Ascending aorta (tissue), 2 donors: ENCODE measurements at regions not wholly inside any gene's neighbourhood (a gene's known extent, or its start where the extent isn't known, plus 50 kb on each side); places are given as distances from the start of the nearest gene placed in this dataset.
"Not testable (repeated sequence)": the region's sequence is repeated elsewhere in the genome, so short reads cannot be mapped to it uniquely, and the experiment has no call there.

Experiments
- DNase-seq, 2 donors: peaks; one replicate each; pipeline ENCODE4 v3.0.0-alpha.2; 2019; ENCODE audit warnings: low spot score in 2 of 2
- H3K27ac ChIP-seq, 2 donors: fragments of 200-600 bp; sonication (generic); one replicate each; pipeline ENCODE4 v1.5.1; 2016 to 2017; ENCODE audit warnings: mild to moderate bottlenecking in 1 of 2
- H3K27me3 ChIP-seq: fragments of 200-600 bp; sonication (generic); one replicate; pipeline ENCODE4 v1.5.1; 2017
- H3K36me3 ChIP-seq, 2 donors: fragments of 200-600 bp; sonication (generic); one replicate each; pipeline ENCODE4 v1.5.1; 2016
- H3K4me1 ChIP-seq, 2 donors: fragments of 200-600 bp; sonication (generic); one replicate each; pipeline ENCODE4 v1.5.1; 2016 to 2017; ENCODE audit warnings: mild to moderate bottlenecking in 1 of 2
- H3K4me3 ChIP-seq, 2 donors: fragments of 200-600 bp; sonication (generic); one replicate each; pipeline ENCODE4 v1.5.1; 2016 to 2017; ENCODE audit warnings: mild to moderate bottlenecking in 1 of 2
- H3K9me3 ChIP-seq, 2 donors: fragments of 200-600 bp; sonication (generic); one replicate each; pipeline ENCODE4 v1.5.1; 2016
- intact Hi-C: fragments of 100-400 bp; cut with DNase I; formaldehyde crosslinking; loops from one replicate; pipeline ENCODE4 v1.15.1; 2023
- TF ChIP-seq, protein P1 (sequence below), 3 experiments: fragments of 200-600 bp in 2 of 3; fragments of 450-650 bp in 1 of 3; sonication (generic) in 2 of 3; IDR thresholded peaks; one replicate each; pipeline ENCODE4 v1.5.1; 2016 to 2019; ENCODE audit warnings: antibody characterized with exemption in 3 of 3, mild to moderate bottlenecking in 1 of 3, moderate library complexity in 1 of 3

DNA sequence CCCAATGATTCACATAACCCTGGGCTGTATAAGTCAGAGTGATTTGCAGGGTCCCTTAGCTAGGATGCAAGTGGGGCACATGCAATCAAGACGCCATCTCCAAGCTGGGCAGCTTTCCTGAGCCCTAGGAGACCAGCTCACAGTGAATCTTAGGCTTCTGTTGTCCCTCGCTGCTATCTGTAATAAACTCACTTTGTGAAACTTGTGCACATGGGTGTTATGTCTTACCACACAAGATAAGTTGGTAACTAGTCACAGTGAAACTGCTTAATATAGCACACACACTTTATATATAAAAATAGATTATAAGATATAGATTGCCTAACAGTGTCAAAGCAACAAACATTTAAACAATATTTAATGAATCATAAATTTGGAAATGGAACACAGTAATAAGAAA is 658.5 kb downstream of the SLCO4C1 start:
- Histone ChIP-seq H3K4me3 (no peak overlapping the region), H3K36me3 (no peaks in the 10 kb centered on the region), H3K27ac (no peak overlapping the region), H3K27me3 (no peaks in the 10 kb centered on the region), H3K4me1 (no peaks in the 10 kb centered on the region), H3K9me3 (no peaks in the 10 kb centered on the region)
- no peak for DNase-seq
- intact Hi-C loops: no loop called here
- TF ChIP-seq, protein P1, sequence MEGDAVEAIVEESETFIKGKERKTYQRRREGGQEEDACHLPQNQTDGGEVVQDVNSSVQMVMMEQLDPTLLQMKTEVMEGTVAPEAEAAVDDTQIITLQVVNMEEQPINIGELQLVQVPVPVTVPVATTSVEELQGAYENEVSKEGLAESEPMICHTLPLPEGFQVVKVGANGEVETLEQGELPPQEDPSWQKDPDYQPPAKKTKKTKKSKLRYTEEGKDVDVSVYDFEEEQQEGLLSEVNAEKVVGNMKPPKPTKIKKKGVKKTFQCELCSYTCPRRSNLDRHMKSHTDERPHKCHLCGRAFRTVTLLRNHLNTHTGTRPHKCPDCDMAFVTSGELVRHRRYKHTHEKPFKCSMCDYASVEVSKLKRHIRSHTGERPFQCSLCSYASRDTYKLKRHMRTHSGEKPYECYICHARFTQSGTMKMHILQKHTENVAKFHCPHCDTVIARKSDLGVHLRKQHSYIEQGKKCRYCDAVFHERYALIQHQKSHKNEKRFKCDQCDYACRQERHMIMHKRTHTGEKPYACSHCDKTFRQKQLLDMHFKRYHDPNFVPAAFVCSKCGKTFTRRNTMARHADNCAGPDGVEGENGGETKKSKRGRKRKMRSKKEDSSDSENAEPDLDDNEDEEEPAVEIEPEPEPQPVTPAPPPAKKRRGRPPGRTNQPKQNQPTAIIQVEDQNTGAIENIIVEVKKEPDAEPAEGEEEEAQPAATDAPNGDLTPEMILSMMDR (IDR thresholded peaks at IDR 0.05): no peak

DNA sequence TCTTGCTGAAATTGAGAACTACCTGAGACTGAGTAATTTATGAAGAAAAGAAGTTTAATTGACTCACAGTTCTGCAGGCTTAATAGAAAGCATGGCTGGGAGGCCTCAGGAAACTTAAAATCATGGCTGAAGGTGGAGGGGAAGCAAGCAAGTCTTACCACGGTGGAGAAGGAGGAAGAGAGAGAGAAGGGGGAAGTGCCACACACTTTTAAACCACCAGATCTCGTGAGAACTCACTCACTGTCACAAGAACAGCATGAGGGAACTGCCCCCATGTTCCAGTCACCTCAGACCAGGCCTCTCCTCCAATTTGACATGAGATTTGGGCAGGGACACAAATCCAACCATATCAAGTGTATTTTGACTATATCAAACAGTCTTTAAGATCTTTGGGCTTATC is 668.3 kb downstream of the SLCO4C1 start:
- DNase-seq, H3K9me3 ChIP-seq, H3K27ac ChIP-seq, H3K27me3 ChIP-seq, H3K4me1 ChIP-seq, intact Hi-C loops, H3K36me3 ChIP-seq, H3K4me3 ChIP-seq: not testable (repeated sequence)

DNA sequence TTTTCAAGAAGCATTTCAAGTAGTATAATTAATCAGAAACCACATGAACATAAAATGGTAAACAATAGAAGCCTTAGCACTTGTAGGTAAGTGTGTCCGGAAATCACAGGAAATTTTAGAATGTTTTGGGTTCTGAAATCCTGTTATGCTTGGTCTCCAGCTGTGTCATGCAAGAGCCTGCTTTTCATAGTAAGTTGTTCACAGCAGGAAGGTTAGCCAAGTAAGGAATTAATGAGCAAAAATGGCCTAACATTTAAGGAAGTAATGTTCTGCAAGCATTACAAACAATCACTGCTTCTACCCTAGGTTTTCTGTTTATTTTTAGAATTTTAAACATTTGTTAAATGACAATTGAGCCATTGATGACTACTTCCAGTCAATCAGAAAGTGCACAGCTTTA is 669.5 kb downstream of the SLCO4C1 start:
- Histone ChIP-seq H3K4me3 (no peak overlapping the region), H3K27me3 (no peaks in the 10 kb centered on the region), H3K36me3 (no peaks in the 10 kb centered on the region), H3K27ac (no peak overlapping the region), H3K9me3 (no peaks in the 10 kb centered on the region), H3K4me1 (no peaks in the 10 kb centered on the region)
- intact Hi-C loops: no loop called here
- TF ChIP-seq, protein P1 (IDR thresholded peaks at IDR 0.05): no peak
- DNase-seq: no peak

DNA sequence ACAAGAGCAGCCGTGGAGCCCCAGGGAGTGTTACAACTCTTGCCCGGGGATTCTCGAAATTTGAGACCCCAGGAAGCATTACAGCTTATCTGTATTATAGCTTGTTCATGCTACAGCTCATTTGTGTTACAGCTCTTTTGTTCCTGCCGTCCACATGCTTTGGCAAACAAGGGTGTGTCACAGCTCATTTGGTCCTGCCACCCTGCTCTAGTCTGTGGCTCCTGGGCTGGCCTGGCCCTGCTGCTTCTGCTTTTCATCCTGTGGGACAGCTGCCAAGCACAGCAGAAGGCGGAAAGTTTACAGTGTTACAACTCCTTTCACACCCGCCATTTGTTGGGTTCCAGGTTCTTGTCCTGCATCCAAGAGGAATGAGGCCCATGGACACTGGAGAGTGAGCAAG is 685.0 kb downstream of the SLCO4C1 start:
- no peaks in the 10 kb centered on the region for H3K9me3 ChIP-seq
- no peak overlapping the region for H3K4me3 ChIP-seq
- H3K36me3 ChIP-seq: no peaks in the 10 kb centered on the region
- no peak for DNase-seq
- TF ChIP-seq, protein P1 (IDR thresholded peaks at IDR 0.05): no peak
- no peaks in the 10 kb centered on the region for H3K4me1 ChIP-seq
- H3K27ac ChIP-seq: no peak overlapping the region
- no peaks in the 10 kb centered on the region for H3K27me3 ChIP-seq
- intact Hi-C loops: no loop called here

DNA sequence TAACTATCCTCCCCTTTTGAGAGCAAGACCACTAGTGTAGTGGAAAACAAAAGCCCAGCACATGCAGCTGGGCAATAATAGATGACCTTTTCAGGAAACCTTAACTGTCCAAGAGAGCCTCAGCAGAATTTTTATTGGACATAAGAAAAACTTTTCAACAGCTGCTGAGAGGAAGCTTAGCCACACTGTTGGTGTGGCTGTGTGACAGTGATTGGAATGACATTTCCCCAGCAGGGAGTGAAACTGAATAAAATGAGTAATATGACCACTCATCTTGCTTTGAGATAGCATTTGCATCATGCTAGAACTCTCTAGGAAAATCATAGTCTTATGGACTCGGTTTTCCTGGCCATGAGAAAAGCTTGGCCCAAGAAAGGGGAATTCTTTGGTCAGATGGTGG is 687.8 kb downstream of the SLCO4C1 start:
- H3K36me3 ChIP-seq: no peaks in the 10 kb centered on the region
- no peak overlapping the region for H3K4me3 ChIP-seq
- no peaks in the 10 kb centered on the region for H3K27me3 ChIP-seq
- no peak overlapping the region for H3K27ac ChIP-seq
- H3K4me1 ChIP-seq: no peaks in the 10 kb centered on the region
- intact Hi-C loops: no loop called here
- DNase-seq: no peak
- H3K9me3 ChIP-seq: no peaks in the 10 kb centered on the region
- TF ChIP-seq, protein P1 (IDR thresholded peaks at IDR 0.05): no peak

DNA sequence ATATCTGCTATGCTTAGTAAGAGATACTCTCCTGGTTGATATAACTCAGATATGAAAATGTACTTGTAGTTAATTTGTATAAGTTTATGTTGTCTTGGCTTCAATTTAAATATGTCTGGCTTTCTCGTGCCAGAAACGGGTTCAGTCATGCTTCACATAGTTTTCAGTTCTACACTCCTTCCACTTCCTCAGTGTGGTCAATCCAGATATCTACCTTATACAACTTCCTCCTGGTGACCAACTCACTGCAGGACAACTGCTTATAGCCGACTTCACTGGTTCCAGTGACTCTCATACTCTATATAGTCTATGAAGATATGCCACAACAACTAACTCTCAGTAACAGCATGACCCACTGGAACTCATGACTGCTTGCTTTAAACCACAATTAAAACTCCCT is 690.4 kb downstream of the SLCO4C1 start:
- no peak overlapping the region for H3K27ac ChIP-seq
- H3K9me3 ChIP-seq: no peaks in the 10 kb centered on the region
- intact Hi-C loops: no loop called here
- H3K4me3 ChIP-seq: no peak overlapping the region
- no peak for DNase-seq
- H3K4me1 ChIP-seq: no peaks in the 10 kb centered on the region
- H3K27me3 ChIP-seq: no peaks in the 10 kb centered on the region
- no peaks in the 10 kb centered on the region for H3K36me3 ChIP-seq
- TF ChIP-seq, protein P1 (IDR thresholded peaks at IDR 0.05): no peak
